SHP77 treated with DMSO at 0.1 percent for 48 hours (cell line): ENCODE measurements at regions not wholly inside any gene's neighbourhood (a gene's known extent, or its start where the extent isn't known, plus 50 kb on each side); places are given as distances from the start of the nearest gene placed in this dataset.
A peak's percentile ranks its signal among the peaks of the same experiment; 100 is the strongest.
"Not testable (repeated sequence)": the region's sequence is repeated elsewhere in the genome, so short reads cannot be mapped to it uniquely, and the experiment has no call there.

Source experiments
- DNase-seq: peaks from one replicate; lab custom pipeline; 2025; lab: John Stamatoyannopoulos, UW

- DNase-seq, result no peak
Observed at GRCh38 chr17:70323269-70323668, 153.9 kb downstream of the KCNJ2 start.

GRCh38 chr17:70324031-70324430 is 154.7 kb downstream of the KCNJ2 start:
- no peak for DNase-seq

- DNase-seq, result no peak
Observed at GRCh38 chr17:70327279-70327678, 157.9 kb downstream of the KCNJ2 start.

- DNase-seq, result no peak
Observed at GRCh38 chr17:70327723-70328122, 158.4 kb downstream of the KCNJ2 start.

GRCh38 chr17:70329721-70330120 is 160.4 kb downstream of the KCNJ2 start:
- no peak for DNase-seq

GRCh38 chr17:70331066-70331465 is 161.7 kb downstream of the KCNJ2 start:
- not testable (repeated sequence) for DNase-seq

- DNase-seq, result peak; percentile 45
Observed at GRCh38 chr17:70332356-70333210, 163.3 kb downstream of the KCNJ2 start.

GRCh38 chr17:70336411-70336810 is 167.1 kb downstream of the KCNJ2 start:
- no peak for DNase-seq

- no peak for DNase-seq
Observed at GRCh38 chr17:70338946-70339354, 169.6 kb downstream of the KCNJ2 start.

GRCh38 chr17:70343114-70343513 is 173.8 kb downstream of the KCNJ2 start:
- DNase-seq, result no peak

GRCh38 chr17:70344386-70345060 is 175.2 kb downstream of the KCNJ2 start:
- DNase-seq, result no peak

GRCh38 chr17:70345061-70345460 is 175.7 kb downstream of the KCNJ2 start:
- DNase-seq, result no peak

GRCh38 chr17:70352834-70353233 is 183.5 kb downstream of the KCNJ2 start:
- no peak for DNase-seq

GRCh38 chr17:70353408-70354092 is 184.2 kb downstream of the KCNJ2 start:
- DNase-seq, result no peak

GRCh38 chr17:70355185-70355584 is 185.9 kb downstream of the KCNJ2 start:
- no peak for DNase-seq

- DNase-seq, result no peak
Observed at GRCh38 chr17:70357190-70357589, 187.9 kb downstream of the KCNJ2 start.

GRCh38 chr17:70365091-70365583 is 195.8 kb downstream of the KCNJ2 start:
- no peak for DNase-seq

- DNase-seq, result peak; percentile 9
Observed at GRCh38 chr17:70366386-70366785, 197.1 kb downstream of the KCNJ2 start.

- DNase-seq, result no peak
Observed at GRCh38 chr17:70368011-70368410, 198.7 kb downstream of the KCNJ2 start.

GRCh38 chr17:70369391-70369790 is 200.1 kb downstream of the KCNJ2 start:
- no peak for DNase-seq

- no peak for DNase-seq
Observed at GRCh38 chr17:70370816-70371215, 201.5 kb downstream of the KCNJ2 start.

GRCh38 chr17:70373369-70373768 is 204.0 kb downstream of the KCNJ2 start:
- no peak for DNase-seq

GRCh38 chr17:70374496-70374895 is 205.2 kb downstream of the KCNJ2 start:
- no peak for DNase-seq
